GM23338 (cell line): ENCODE measurements at regions not wholly inside any gene's neighbourhood (a gene's known extent, or its start where the extent isn't known, plus 50 kb on each side); places are given as distances from the start of the nearest gene placed in this dataset.

Experiments used
- ATAC-seq: fragments of 200-7000 bp; cut with Tn5 transposase; 3 replicates; pipeline ENCODE4 v1.9.1; 2020
- DNase-seq: peaks from one replicate; pipeline ENCODE4 v3.0.0-alpha.2; 2015; ENCODE audit warnings: low spot score
- H2AFZ ChIP-seq: fragments of 200-600 bp; sonication (generic); 2 replicates; pipeline ENCODE4 v1.8.0; 2016; ENCODE audit warnings: antibody characterized with exemption, mild to moderate bottlenecking, moderate library complexity
- H3F3A ChIP-seq: fragments of 200-600 bp; sonication (generic); replicated peaks from 2 replicates; pipeline ENCODE4 v1.8.0; 2017; ENCODE audit warnings: antibody characterized with exemption, mixed run types, low read depth
- H3K27ac ChIP-seq: fragments of 200-600 bp; sonication (generic); 2 replicates; pipeline ENCODE4 v1.6.1; 2016; ENCODE audit warnings: low read depth
- H3K27me3 ChIP-seq: fragments of 200-600 bp; sonication (generic); 2 replicates; pipeline ENCODE4 v1.8.0; 2016; ENCODE audit warnings: mild to moderate bottlenecking, mixed run types, moderate library complexity; ENCODE audit not compliant: insufficient read depth
- H3K36me3 ChIP-seq: fragments of 200-600 bp; sonication (generic); 2 replicates; pipeline ENCODE4 v1.8.0; 2016; ENCODE audit warnings: mild to moderate bottlenecking; ENCODE audit not compliant: insufficient read depth
- H3K4me1 ChIP-seq: fragments of 200-600 bp; sonication (generic); 2 replicates; pipeline ENCODE4 v1.8.0; 2016; ENCODE audit warnings: mild to moderate bottlenecking, moderate library complexity; ENCODE audit not compliant: insufficient read depth
- H3K4me2 ChIP-seq: fragments of 200-600 bp; sonication (generic); 2 replicates; pipeline ENCODE4 v1.7.1; 2017; ENCODE audit warnings: mixed run types
- H3K4me3 ChIP-seq: fragments of 200-600 bp; sonication (generic); 2 replicates; pipeline ENCODE4 v1.6.1; 2016; ENCODE audit warnings: mixed run types
- H3K79me2 ChIP-seq: fragments of 200-600 bp; sonication (generic); replicated peaks from 2 replicates; pipeline ENCODE4 v1.8.0; 2017; ENCODE audit warnings: mild to moderate bottlenecking; ENCODE audit not compliant: insufficient read depth
- H3K9me2 ChIP-seq: fragments of 200-600 bp; sonication (generic); 2 replicates; pipeline ENCODE4 v1.8.0; 2017; ENCODE audit not compliant: insufficient read depth
- H4K20me1 ChIP-seq: fragments of 200-600 bp; sonication (generic); replicated peaks from 2 replicates; pipeline ENCODE4 v1.8.0; 2017; ENCODE audit warnings: mild to moderate bottlenecking; ENCODE audit not compliant: insufficient read depth
- H3K27ac Mint-ChIP-seq: 2 replicates; pipeline ENCODE4 v1.8.0; 2020; ENCODE audit warnings: inconsistent platforms, mild to moderate bottlenecking, moderate library complexity, mixed read lengths
- H3K27me3 Mint-ChIP-seq: 3 replicates; pipeline ENCODE4 v1.8.0; 2022; ENCODE audit warnings: low read depth, mild to moderate bottlenecking, moderate library complexity, mixed read lengths, inconsistent platforms; ENCODE audit not compliant: insufficient read depth, poor library complexity
- H3K36me3 Mint-ChIP-seq: 3 replicates; pipeline ENCODE4 v1.8.0; 2021; ENCODE audit warnings: low read depth, mild to moderate bottlenecking, inconsistent platforms, moderate library complexity, mixed read lengths
- H3K4me1 Mint-ChIP-seq: 3 replicates; pipeline ENCODE4 v1.8.0; 2020; ENCODE audit warnings: mild to moderate bottlenecking, inconsistent platforms, mixed read lengths
- H3K4me3 Mint-ChIP-seq: 3 replicates; pipeline ENCODE4 v1.8.0; 2021; ENCODE audit warnings: moderate library complexity, mild to moderate bottlenecking, inconsistent platforms, mixed read lengths
- H3K9me3 Mint-ChIP-seq: 3 replicates; pipeline ENCODE4 v1.8.0; 2020; ENCODE audit warnings: moderate library complexity, mild to moderate bottlenecking, inconsistent platforms, mixed read lengths
- CREB1 ChIP-seq: fragments of 250-450 bp; sonication (Bioruptor Pico); IDR thresholded peaks from 2 replicates; pipeline ENCODE4 v1.5.0; 2020; ENCODE audit warnings: low read depth, mild to moderate bottlenecking, moderate library complexity
- EZH2 ChIP-seq: fragments of 200-600 bp; sonication (generic); IDR thresholded peaks from one replicate; pipeline ENCODE4 v1.8.0; 2017; ENCODE audit warnings: antibody characterized with exemption, mild to moderate bottlenecking, low read depth; ENCODE audit not compliant: unreplicated experiment
- EZH2phosphoT487 ChIP-seq: fragments of 200-600 bp; sonication (generic); IDR thresholded peaks from one replicate; pipeline ENCODE4 v1.8.1; 2018; ENCODE audit warnings: antibody characterized with exemption; ENCODE audit not compliant: unreplicated experiment
- JUNB ChIP-seq: IDR thresholded peaks from one replicate; pipeline ENCODE4 v1.6.1; 2016; ENCODE audit warnings: antibody characterized with exemption; ENCODE audit not compliant: unreplicated experiment
- NANOG ChIP-seq: IDR thresholded peaks from 2 replicates; pipeline ENCODE4 v1.6.1; 2016; ENCODE audit warnings: antibody characterized with exemption, borderline replicate concordance
- POLR2AphosphoS5 ChIP-seq: IDR thresholded peaks from 2 replicates; pipeline ENCODE4 v1.6.1; 2016; ENCODE audit warnings: antibody characterized with exemption, low read depth
- STAT1 ChIP-seq: IDR thresholded peaks from one replicate; pipeline ENCODE4 v1.6.1; 2016; ENCODE audit warnings: antibody characterized with exemption; ENCODE audit not compliant: unreplicated experiment
- ZNF114 ChIP-seq: fragments of 250-450 bp; sonication (Bioruptor Pico); IDR thresholded peaks from 2 replicates; pipeline ENCODE4 v1.5.0; 2020; ENCODE audit warnings: mild to moderate bottlenecking, moderate library complexity
- ZNF331 ChIP-seq: fragments of 250-450 bp; sonication (Bioruptor Pico); IDR thresholded peaks from 2 replicates; pipeline ENCODE4 v1.5.0; 2020; ENCODE audit warnings: low read depth, mild to moderate bottlenecking, moderate library complexity
- TF ChIP-seq, protein P1 (sequence below), 2 experiments: fragments of 200-600 bp in 1 of 2; sonication (generic) in 1 of 2; conservative IDR thresholded peaks; 2 replicates each; pipeline versions ENCODE4 v1.5.1 to v1.6.1; 2016 to 2017; ENCODE audit warnings: antibody characterized with exemption in 2 of 2, low read depth in 2 of 2, mild to moderate bottlenecking in 2 of 2, moderate library complexity in 1 of 2
- TF ChIP-seq, protein P2 (sequence below): IDR thresholded peaks from 2 replicates; pipeline ENCODE4 v1.6.1; 2016; ENCODE audit warnings: antibody characterized with exemption
- TF ChIP-seq, protein P3 (sequence below): IDR thresholded peaks from one replicate; pipeline ENCODE4 v1.6.1; 2018; ENCODE audit warnings: antibody characterized with exemption; ENCODE audit not compliant: unreplicated experiment

DNA sequence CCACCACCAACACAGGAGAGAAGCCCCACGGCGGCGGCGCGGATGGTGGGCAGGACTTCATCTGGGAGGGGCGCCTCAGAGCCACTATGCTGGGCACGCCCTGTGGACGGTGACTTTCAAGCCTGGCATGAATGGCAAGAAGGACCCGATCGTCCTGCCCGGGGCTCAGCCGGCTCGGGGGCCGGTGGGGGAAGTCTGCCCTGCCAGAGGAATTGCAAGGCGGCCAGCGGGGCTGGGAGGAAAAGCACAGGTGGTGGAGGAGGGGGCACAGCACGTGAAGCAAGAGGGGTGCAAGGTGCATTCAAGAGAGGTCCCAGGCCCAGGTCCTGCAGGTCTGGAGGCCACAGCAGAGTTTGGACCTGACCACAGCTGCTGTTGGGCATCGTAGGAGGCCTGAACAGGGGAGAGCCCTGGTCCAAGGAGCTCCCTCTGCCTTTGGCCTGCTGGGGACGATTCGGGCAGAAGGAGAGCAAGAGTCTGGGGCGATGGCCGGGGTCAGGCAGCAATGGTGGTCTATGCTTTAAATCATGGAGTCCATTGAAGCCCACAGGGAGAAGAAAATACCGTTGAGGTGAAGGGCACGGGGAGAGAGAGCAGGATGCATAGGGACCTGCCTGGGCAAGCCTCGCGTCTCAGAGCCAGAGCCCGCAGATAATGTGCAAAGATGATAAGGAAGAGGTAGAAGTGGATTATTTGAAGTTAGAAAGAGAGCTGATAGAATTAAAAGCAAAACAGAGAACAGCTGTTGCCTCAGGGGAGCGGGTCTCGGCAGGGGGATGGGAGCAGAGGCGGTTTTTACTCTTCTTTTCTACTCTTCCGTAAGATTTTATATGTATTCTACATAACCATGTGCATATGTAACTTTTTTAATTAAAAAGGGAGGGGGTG is 82.6 kb upstream of the SHISAL1 start (continued):
- TF ChIP-seq, protein P1, sequence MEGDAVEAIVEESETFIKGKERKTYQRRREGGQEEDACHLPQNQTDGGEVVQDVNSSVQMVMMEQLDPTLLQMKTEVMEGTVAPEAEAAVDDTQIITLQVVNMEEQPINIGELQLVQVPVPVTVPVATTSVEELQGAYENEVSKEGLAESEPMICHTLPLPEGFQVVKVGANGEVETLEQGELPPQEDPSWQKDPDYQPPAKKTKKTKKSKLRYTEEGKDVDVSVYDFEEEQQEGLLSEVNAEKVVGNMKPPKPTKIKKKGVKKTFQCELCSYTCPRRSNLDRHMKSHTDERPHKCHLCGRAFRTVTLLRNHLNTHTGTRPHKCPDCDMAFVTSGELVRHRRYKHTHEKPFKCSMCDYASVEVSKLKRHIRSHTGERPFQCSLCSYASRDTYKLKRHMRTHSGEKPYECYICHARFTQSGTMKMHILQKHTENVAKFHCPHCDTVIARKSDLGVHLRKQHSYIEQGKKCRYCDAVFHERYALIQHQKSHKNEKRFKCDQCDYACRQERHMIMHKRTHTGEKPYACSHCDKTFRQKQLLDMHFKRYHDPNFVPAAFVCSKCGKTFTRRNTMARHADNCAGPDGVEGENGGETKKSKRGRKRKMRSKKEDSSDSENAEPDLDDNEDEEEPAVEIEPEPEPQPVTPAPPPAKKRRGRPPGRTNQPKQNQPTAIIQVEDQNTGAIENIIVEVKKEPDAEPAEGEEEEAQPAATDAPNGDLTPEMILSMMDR (conservative IDR thresholded peaks at IDR 0.05; ENCODE audit: low read depth in 2 of 2) = no peak
- TF ChIP-seq CREB1 (CRISPR knock-in tag) (no peak), ZNF114 (CRISPR knock-in tag) (no peak), EZH2 (no peak), NANOG (no peak), EZH2phosphoT487 (no peak), POLR2AphosphoS5 (no peak), STAT1 (no peak), JUNB (no peak), ZNF331 (no peak)
- TF ChIP-seq, protein P2, sequence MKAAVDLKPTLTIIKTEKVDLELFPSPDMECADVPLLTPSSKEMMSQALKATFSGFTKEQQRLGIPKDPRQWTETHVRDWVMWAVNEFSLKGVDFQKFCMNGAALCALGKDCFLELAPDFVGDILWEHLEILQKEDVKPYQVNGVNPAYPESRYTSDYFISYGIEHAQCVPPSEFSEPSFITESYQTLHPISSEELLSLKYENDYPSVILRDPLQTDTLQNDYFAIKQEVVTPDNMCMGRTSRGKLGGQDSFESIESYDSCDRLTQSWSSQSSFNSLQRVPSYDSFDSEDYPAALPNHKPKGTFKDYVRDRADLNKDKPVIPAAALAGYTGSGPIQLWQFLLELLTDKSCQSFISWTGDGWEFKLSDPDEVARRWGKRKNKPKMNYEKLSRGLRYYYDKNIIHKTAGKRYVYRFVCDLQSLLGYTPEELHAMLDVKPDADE = no peak

DNA sequence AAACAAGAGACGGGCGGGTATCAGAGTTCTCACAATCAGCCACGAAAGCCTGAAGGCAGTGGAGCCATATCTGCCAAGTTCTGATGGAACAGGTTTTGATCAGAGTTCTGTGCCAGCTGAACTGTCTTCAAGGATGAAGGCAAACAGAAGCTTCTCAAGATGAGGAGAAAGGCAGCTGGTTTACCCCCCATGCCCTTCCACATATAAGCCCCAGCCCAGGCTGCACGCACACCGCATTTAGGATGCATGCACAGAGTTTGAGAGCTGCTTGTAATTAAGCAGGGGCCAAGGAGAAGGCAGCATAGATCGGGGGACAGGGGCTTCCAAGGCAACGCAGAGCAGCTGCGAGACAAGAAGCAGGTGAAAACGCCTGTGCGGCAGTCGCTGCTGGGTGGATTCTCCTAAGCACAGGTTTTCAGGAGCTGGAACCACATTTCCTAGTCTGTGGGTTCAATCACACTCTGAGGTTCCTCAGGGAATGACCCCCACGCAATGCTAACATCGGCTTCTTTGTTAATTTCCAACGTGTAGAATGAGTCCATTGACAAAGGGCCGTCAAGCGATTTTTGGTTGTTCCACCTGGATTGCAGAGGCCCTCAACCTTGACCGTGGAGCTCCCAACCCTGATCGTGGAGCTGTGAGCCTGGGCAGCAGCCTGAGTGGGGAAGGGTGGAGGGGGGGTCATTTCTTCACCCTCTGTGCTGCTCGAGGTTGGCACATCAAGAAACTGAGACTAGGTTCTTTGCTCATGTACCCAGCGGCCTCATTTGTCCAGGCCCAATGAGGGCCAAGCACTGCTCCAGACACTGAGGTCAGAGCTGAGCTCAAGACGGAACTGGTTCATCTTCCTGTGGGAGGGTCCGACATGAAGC is 81.7 kb upstream of the SHISAL1 start:
- Mint-ChIP-seq H3K27ac (no peak overlapping the region), H3K27me3 (peaks cover 6% of the 10 kb centered on the region), H3K4me3 (no peak overlapping the region), H3K36me3 (no peaks in the 10 kb centered on the region), H3K4me1 (peaks cover 8% of the 10 kb centered on the region), H3K9me3 (no peaks in the 10 kb centered on the region; the same call in 2 of the 3 replicates)
- H3F3A ChIP-seq = no peaks in the 10 kb centered on the region
- no peaks in the 10 kb centered on the region for H3K27me3 ChIP-seq
- no peak overlapping the region for H3K4me3 ChIP-seq
- H2AFZ ChIP-seq = no peak overlapping the region
- H3K4me2 ChIP-seq = no peak overlapping the region
- DNase-seq (no peak), ATAC-seq (no peak)
- H3K4me1 ChIP-seq = no peaks in the 10 kb centered on the region
- no peaks in the 10 kb centered on the region for H3K79me2 ChIP-seq
- no peaks in the 10 kb centered on the region for H3K36me3 ChIP-seq
- H3K27ac ChIP-seq = no peak overlapping the region
- H4K20me1 ChIP-seq = no peaks in the 10 kb centered on the region
- H3K9me2 ChIP-seq = no peaks in the 10 kb centered on the region
- no peak for TF ChIP-seq ZNF331
- TF ChIP-seq JUNB = no peak
- TF ChIP-seq, protein P3, sequence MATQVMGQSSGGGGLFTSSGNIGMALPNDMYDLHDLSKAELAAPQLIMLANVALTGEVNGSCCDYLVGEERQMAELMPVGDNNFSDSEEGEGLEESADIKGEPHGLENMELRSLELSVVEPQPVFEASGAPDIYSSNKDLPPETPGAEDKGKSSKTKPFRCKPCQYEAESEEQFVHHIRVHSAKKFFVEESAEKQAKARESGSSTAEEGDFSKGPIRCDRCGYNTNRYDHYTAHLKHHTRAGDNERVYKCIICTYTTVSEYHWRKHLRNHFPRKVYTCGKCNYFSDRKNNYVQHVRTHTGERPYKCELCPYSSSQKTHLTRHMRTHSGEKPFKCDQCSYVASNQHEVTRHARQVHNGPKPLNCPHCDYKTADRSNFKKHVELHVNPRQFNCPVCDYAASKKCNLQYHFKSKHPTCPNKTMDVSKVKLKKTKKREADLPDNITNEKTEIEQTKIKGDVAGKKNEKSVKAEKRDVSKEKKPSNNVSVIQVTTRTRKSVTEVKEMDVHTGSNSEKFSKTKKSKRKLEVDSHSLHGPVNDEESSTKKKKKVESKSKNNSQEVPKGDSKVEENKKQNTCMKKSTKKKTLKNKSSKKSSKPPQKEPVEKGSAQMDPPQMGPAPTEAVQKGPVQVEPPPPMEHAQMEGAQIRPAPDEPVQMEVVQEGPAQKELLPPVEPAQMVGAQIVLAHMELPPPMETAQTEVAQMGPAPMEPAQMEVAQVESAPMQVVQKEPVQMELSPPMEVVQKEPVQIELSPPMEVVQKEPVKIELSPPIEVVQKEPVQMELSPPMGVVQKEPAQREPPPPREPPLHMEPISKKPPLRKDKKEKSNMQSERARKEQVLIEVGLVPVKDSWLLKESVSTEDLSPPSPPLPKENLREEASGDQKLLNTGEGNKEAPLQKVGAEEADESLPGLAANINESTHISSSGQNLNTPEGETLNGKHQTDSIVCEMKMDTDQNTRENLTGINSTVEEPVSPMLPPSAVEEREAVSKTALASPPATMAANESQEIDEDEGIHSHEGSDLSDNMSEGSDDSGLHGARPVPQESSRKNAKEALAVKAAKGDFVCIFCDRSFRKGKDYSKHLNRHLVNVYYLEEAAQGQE = no peak
- TF ChIP-seq, protein P2 = no peak
- TF ChIP-seq EZH2phosphoT487 = no peak
- TF ChIP-seq, protein P1 (conservative IDR thresholded peaks at IDR 0.05; ENCODE audit: low read depth in 2 of 2) = no peak
